ENCODE measurements at regions not wholly inside any gene's neighbourhood (a gene's known extent, or its start where the extent isn't known, plus 50 kb on each side); places are given as distances from the start of the nearest gene placed in this dataset.

DNA sequence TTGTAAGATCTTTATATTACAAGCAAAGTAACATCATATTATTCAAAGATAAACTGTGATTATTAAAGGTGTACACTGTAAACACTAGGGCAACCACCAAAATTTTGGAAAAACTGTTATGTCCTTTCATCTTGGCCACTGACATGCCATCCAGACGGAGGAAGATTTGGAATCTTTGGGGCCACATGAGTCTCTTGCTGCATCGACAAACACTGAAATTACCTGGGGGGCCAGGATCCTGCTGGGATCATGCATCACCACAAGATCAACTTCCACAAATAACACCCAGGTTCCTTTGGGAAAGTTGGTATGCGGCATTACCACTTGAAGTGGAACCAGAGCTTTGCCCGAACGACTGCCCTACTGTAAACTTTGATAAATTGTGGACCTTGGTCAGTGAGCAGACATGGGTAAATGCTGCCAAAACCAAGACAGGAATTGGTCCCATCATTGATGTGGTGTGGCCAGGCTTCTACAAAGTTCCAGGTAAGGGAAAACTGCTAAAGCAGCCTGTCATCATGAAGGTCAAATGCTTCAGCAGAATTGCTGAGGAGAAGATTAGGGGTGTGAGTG, 110.6 kb upstream of the UXS1 start:
- no peak for TF ChIP-seq EZH2 (IDR thresholded peaks at IDR 0.05; ENCODE audit: borderline replicate concordance, low read depth, low read length, severe bottlenecking)
- TF ChIP-seq, protein P1, sequence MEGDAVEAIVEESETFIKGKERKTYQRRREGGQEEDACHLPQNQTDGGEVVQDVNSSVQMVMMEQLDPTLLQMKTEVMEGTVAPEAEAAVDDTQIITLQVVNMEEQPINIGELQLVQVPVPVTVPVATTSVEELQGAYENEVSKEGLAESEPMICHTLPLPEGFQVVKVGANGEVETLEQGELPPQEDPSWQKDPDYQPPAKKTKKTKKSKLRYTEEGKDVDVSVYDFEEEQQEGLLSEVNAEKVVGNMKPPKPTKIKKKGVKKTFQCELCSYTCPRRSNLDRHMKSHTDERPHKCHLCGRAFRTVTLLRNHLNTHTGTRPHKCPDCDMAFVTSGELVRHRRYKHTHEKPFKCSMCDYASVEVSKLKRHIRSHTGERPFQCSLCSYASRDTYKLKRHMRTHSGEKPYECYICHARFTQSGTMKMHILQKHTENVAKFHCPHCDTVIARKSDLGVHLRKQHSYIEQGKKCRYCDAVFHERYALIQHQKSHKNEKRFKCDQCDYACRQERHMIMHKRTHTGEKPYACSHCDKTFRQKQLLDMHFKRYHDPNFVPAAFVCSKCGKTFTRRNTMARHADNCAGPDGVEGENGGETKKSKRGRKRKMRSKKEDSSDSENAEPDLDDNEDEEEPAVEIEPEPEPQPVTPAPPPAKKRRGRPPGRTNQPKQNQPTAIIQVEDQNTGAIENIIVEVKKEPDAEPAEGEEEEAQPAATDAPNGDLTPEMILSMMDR (IDR thresholded peaks at IDR 0.05; ENCODE audit: borderline replicate concordance, extremely low read depth, low read length, poor library complexity, severe bottlenecking), result no peak
- no peak for ATAC-seq (ENCODE audit: insufficient read depth, low read depth)
- Histone ChIP-seq H2AFZ (ENCODE audit: low read depth, low read length) (no peak overlapping the region), H3K9ac (ENCODE audit: low read depth, low read length) (no peak overlapping the region), H3K36me3 (ENCODE audit: insufficient read depth, low read length) (no peaks in the 10 kb centered on the region), H3K4me3 (ENCODE audit: low read depth in 1 of 2, low read length in 2 of 2) (no peak overlapping the region), H3K4me2 (ENCODE audit: insufficient read depth, low read length) (no peak overlapping the region), H4K20me1 (ENCODE audit: insufficient read depth, low read length) (no peaks in the 10 kb centered on the region), H3K27ac (ENCODE audit: low read length) (no peak overlapping the region), H3K27me3 (ENCODE audit: insufficient read depth, low read length, poor library complexity) (no peaks in the 10 kb centered on the region), H3K9me3 (ENCODE audit: insufficient read depth, low read length, severe bottlenecking) (no peaks in the 10 kb centered on the region), H3K79me2 (ENCODE audit: insufficient read depth, low read length) (no peaks in the 10 kb centered on the region), H3K4me1 (ENCODE audit: insufficient read depth, low read length) (0 out of 2 replicates have a peak, but pooled peaks cover under 1% of the 10 kb centered on the region)
- DNase-seq, result no peak

- Histone ChIP-seq H3K9me3 (ENCODE audit: insufficient read depth, low read length, severe bottlenecking) (no peaks in the 10 kb centered on the region), H3K27ac (ENCODE audit: low read length) (no peak overlapping the region), H3K4me3 (ENCODE audit: low read depth in 1 of 2, low read length in 2 of 2) (no peak overlapping the region), H3K79me2 (ENCODE audit: insufficient read depth, low read length) (no peaks in the 10 kb centered on the region), H3K27me3 (ENCODE audit: insufficient read depth, low read length, poor library complexity) (no peaks in the 10 kb centered on the region), H3K4me1 (ENCODE audit: insufficient read depth, low read length) (0 out of 2 replicates have a peak, but pooled peaks cover 3% of the 10 kb centered on the region), H3K36me3 (ENCODE audit: insufficient read depth, low read length) (no peaks in the 10 kb centered on the region), H3K9ac (ENCODE audit: low read depth, low read length) (no peak overlapping the region), H4K20me1 (ENCODE audit: insufficient read depth, low read length) (no peaks in the 10 kb centered on the region), H3K4me2 (ENCODE audit: insufficient read depth, low read length) (no peak overlapping the region), H2AFZ (ENCODE audit: low read depth, low read length) (no peak overlapping the region)
- DNase-seq (no peak), ATAC-seq (ENCODE audit: insufficient read depth, low read depth) (no peak)
- TF ChIP-seq EZH2 (IDR thresholded peaks at IDR 0.05; ENCODE audit: borderline replicate concordance, low read depth, low read length, severe bottlenecking), result no peak
Measured at GRCh38 chr2:106299696-106300095, 105.6 kb upstream of the UXS1 start.

GRCh38 chr2:106296182-106296815, 102.2 kb upstream of the UXS1 start:
- 0 out of 3 replicates have a peak, but pooled peaks have one; percentile 24 for ATAC-seq (ENCODE audit: insufficient read depth, low read depth)
- Histone ChIP-seq H3K9me3 (ENCODE audit: insufficient read depth, low read length, severe bottlenecking) (no peaks in the 10 kb centered on the region), H3K36me3 (ENCODE audit: insufficient read depth, low read length) (no peaks in the 10 kb centered on the region), H3K4me3 (ENCODE audit: low read depth in 1 of 2, low read length in 2 of 2) (no peak overlapping the region), H3K27ac (ENCODE audit: low read length) (no peak overlapping the region), H3K9ac (ENCODE audit: low read depth, low read length) (no peak overlapping the region), H4K20me1 (ENCODE audit: insufficient read depth, low read length) (no peaks in the 10 kb centered on the region), H2AFZ (ENCODE audit: low read depth, low read length) (no peak overlapping the region), H3K4me2 (ENCODE audit: insufficient read depth, low read length) (no peak overlapping the region), H3K4me1 (ENCODE audit: insufficient read depth, low read length) (0 out of 2 replicates have a peak, but pooled peaks cover 3% of the 10 kb centered on the region), H3K27me3 (ENCODE audit: insufficient read depth, low read length, poor library complexity) (no peaks in the 10 kb centered on the region), H3K79me2 (ENCODE audit: insufficient read depth, low read length) (no peaks in the 10 kb centered on the region)
- no peak for DNase-seq
- no peak for TF ChIP-seq EZH2 (IDR thresholded peaks at IDR 0.05; ENCODE audit: borderline replicate concordance, low read depth, low read length, severe bottlenecking)
- TF ChIP-seq, protein P1 (IDR thresholded peaks at IDR 0.05; ENCODE audit: borderline replicate concordance, extremely low read depth, low read length, poor library complexity, severe bottlenecking), result no peak

DNA sequence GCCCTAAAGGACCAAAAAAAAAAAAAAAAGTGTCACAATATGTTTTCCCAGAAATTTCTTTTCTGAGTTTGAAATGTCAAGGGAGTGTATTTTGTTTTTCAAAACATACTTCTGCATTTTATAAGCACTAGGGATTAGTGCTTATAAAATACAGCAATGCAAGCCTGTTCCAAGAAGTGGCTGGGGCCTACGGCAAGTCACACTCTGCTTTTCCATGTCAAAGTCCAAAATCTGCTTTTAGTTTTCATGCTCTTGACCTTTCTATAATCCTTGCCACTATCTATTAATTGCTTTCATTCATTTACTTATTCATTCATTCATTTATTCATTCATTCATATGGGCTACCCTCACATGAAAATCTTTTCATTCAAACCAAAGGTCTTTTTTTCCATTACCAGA, 100.1 kb upstream of the UXS1 start:
- Histone ChIP-seq H3K4me1 (ENCODE audit: insufficient read depth, low read length) (no peaks in the 10 kb centered on the region), H2AFZ (ENCODE audit: low read depth, low read length) (no peak overlapping the region), H3K27ac (ENCODE audit: low read length) (no peak overlapping the region), H3K79me2 (ENCODE audit: insufficient read depth, low read length) (no peaks in the 10 kb centered on the region), H3K9ac (ENCODE audit: low read depth, low read length) (no peak overlapping the region), H3K4me3 (ENCODE audit: low read depth in 1 of 2, low read length in 2 of 2) (no peak overlapping the region), H3K27me3 (ENCODE audit: insufficient read depth, low read length, poor library complexity) (no peaks in the 10 kb centered on the region), H4K20me1 (ENCODE audit: insufficient read depth, low read length) (no peaks in the 10 kb centered on the region), H3K36me3 (ENCODE audit: insufficient read depth, low read length) (no peaks in the 10 kb centered on the region), H3K4me2 (ENCODE audit: insufficient read depth, low read length) (no peak overlapping the region), H3K9me3 (ENCODE audit: insufficient read depth, low read length, severe bottlenecking) (no peaks in the 10 kb centered on the region)
- DNase-seq, result no peak
- TF ChIP-seq, protein P1 (IDR thresholded peaks at IDR 0.05; ENCODE audit: borderline replicate concordance, extremely low read depth, low read length, poor library complexity, severe bottlenecking), result no peak
- TF ChIP-seq EZH2 (IDR thresholded peaks at IDR 0.05; ENCODE audit: borderline replicate concordance, low read depth, low read length, severe bottlenecking), result no peak
- no peak for ATAC-seq (ENCODE audit: insufficient read depth, low read depth)
